LHCN-M2 (cell line): ENCODE measurements at regions not wholly inside any gene's neighbourhood (a gene's known extent, or its start where the extent isn't known, plus 50 kb on each side); places are given as distances from the start of the nearest gene placed in this dataset.
"Not testable (repeated sequence)": the region's sequence is repeated elsewhere in the genome, so short reads cannot be mapped to it uniquely, and the experiment has no call there.

Experiments
- DNase-seq: peaks from one replicate; pipeline ENCODE4 v3.0.0-alpha.2; 2012; ENCODE audit warnings: low read depth

DNA sequence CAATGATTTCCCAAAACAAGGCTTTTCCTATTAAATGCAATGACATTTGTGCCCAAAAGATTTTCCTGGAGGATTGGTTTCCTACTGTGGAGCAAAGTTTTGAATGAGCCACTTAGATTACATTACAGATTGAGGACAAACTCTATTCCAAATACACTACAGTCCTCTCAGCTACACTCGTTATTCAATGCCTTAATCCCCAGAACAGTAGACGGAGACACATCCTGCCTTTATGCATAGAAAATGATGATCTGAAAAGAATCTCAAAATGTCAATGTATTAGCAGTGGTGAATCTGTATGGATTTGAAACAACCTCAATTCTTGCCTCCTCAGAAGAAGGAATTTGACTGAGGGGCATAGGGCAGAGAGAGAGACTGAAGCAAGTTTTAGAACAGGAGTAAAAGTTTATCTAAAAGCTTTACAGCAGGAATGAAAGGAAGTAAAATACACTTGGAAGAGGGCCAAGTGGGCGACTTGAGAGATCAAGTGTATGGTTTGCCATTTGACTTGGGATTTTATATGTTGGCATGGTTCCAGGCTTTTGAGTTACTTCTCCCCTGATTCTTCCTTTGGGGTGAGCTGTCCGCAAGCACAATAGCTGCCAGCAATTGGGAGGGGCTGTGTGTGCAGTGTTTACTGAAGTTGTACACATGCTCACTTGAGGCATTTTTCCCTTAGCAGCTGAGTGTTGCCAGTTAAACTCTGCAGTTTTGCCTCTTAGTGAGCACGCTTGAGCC lies 891.9 kb upstream of the MBL2 start:
- no peak for DNase-seq

DNA sequence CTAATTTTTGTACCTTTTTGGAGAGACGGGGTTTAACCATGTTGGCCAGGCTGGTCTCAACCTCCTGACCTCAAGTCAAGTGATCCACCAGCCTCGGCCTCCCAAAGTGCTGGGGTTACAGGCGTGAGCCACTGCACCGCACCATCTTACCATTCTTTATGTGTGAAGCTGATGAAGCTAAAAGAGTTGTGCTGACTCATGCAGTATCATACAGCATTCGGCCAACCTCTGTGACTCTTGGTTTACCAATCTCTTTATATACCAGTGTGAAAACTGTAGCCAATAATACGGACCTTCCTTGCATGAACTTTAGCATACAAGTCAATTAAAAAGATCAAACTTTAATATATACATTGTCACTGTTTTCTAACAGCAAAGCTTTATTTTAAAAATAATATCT lies 878.2 kb upstream of the MBL2 start:
- no peak for DNase-seq

DNA sequence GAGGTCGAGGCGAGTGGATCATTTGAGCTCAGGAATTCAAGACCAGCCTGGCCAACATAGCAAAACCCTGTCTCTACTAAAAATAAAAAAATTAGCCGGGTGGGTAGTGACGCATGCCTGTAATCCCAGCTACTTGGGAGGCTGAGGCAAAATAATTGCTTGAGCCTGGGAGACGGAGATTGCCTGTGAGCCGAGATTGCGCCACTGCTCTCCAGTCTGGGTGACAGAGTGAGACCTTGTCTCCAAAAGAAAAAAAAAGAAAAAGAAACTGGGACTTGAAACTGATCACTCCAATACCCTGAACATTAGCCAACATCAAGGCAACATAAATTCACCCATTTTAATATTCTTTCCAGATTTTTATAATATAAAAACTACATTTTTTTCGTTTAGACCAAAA lies 874.6 kb upstream of the MBL2 start:
- not testable (repeated sequence) for DNase-seq

DNA sequence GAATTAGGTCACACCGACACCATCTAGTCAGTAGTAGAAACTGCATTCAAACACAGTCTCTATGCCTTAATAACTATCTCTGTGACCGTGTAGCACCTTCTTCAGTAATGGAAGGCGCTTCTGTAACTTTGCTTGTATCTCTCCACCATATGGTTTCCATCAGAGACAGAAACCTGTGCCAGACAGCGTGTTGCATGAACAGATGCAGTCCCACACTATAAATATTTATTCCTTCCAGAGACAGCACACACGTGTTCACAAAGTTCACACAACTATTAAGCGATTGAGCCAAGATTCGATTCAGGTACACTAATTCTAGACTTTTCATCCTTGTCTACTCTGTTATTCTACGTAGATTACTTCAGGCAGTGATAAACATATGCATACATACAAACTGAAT lies 873.9 kb upstream of the MBL2 start:
- no peak for DNase-seq

DNA sequence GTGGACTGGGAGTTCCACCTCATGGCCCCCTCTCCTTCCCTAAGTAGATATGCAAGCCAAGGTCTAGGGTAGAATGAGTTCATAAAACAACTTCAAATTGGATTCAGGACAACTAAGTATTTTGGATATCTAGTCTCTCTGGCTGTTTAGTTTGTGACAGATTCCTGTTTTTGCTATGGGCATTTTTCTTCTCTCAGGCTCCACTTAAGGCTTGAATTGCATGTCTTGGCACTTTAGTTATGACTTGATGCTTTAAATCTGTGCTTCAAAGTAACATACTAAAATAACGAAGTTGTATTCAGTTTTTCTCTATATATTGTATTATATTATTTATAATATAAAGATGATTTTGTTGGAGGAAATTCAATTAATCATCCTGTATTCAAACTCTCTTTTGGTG lies 873.4 kb upstream of the MBL2 start:
- DNase-seq = no peak

DNA sequence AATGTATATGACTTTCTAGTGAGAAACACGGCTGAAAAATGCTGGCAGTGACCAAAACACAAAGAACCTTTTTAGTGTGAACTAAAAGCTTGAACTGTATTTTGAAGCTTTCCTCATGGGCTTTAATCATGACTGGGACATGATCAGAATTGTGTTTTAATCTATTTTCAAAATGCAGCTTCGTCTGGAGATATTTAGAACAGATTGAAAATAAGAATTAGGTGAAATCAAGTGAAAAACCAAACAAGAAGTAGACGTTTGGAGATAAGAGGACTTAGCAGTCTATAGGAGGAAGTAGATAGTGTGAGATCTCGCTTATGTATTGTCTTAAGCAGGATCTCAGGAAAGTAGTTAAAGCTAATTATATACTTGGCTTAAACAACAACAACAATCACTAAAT lies 865.4 kb upstream of the MBL2 start:
- DNase-seq = no peak

DNA sequence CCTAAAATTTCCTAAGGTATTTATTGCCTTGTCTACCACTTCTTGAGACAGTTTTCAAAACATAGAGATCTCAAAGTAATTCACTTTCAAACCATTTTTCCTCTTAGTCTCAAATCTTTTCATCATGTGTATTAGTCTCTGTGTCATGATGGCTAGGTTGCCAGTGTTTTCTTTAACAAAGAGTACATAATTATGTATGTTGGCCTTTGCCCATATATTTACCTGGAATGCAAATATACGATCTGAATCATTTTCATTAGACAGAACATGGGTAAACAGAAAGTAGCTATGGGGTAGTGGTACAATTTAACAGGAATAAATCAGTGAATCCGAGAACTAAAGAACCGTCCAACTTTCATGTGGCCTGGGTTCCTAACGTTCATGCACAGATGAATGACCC lies 852.1 kb upstream of the MBL2 start:
- no peak for DNase-seq

DNA sequence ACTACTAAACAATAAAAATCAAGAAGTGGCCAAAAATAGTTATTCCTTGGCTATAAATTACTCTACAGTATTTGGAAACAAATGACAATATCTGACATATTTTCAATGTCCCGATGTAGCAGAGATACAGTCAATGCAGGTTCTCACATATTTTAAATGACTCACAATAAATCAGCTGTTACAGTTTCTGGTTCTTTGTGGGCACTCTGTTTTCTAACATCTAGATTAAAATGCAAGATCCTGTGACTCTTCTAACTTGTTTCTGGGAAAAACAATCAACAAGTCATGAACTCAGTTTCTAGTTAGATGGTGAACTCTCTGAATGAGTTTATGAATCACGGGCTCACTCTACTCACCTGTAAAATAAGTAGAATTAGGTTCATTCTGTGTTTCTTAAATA lies 849.6 kb upstream of the MBL2 start:
- DNase-seq = no peak

DNA sequence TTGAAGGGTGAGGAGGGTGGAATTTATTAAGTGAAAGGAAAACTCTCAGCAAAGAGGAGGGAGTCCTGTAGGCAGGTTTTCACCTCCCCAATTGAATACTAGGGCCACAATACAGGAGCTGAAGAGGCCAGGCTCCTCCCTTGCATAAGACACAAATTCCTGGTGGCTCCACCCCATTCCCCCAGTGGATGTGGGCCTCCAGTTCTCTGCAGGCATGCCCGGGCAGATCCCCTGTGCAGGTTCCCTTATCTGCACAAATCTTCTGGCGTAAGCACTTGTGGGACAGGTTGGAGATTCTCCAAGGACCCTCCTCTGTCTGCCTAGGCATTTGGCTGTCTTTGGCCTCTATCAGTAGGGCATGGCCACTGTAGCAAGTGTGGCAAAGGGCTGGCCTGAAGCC lies 847.1 kb upstream of the MBL2 start:
- DNase-seq = no peak

DNA sequence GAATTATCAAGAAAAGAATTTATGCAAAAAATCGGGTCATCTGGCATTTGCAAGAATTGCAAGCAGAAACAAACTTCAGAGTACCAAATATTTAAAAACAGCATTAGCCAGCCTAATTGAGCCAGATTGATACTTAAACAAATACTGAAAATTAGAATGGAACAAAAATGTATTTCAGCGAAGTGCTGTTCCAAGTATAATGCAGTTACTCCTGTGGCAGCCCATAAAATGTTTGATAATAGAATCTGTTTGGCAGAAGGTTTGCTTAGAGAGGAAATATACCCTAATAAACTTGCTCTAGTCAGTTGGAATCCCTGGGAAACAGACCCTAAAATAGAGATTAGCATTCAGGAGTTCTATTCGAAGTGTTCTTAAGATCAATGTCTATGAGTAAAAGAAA lies 835.1 kb upstream of the MBL2 start:
- DNase-seq = no peak

DNA sequence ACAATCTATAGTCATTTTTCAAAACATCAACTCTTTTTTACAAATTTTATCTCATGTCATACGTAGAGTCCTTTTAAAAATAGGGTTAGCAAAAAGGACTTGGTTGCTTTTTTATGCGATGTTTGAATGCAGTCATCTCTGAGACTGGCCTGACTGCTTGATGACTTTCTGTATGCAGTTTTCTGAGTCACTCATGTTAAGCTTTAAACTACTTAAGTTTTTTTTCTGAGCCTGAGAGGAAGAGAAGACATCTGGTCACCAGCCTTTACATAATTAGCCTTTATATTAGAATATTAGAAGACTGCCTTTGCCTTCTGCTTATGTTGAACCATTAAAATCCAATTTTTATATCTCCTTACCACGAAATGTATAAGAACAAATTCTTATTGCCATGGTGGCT lies 834.4 kb upstream of the MBL2 start:
- DNase-seq = no peak

DNA sequence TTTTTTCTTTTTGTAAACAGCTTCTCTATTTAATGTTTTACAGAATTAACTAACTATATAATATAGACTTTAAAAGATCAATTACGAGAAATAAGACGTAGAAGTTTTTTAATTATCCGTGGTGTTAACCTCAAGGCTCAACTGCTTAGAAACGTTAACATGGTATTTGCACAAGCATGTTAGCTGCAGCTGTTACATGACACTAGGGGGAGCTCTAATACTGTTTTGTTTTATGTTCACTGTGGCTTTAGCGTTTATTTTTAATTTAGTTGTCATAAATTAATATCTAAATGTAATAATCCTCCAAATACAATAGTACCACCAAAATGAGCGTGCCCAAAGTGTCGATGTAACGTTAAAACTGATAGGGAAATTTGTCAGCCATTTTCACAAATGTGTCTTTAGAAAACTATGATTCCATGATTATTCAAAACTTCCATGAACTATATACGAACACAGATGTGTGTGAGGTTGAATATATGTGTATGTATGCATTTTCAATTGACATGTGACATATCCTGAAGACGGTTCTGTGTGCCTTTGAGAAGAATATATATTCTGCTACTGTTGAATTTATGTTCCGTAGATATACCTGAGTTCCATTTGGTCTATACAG lies 828.8 kb upstream of the MBL2 start:
- peak; percentile 14 for DNase-seq

DNA sequence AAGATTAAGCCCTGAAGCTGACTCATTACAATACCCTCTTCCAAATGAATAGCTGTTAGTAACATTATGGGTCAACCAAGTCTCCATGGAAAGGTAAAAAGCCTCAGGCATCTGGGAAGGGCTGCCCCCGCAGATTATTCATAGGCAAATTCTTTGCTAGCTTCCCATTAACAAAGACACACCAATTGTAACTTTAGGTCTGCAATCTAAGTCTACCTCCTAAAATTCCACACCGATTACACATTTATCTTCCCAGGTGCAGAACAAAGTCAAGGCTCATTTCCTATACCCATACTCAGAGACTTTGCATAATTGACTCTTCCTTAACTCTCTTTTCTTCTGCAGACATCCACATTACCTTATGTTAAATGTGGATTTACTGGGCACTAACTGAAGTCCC lies 826.3 kb upstream of the MBL2 start:
- DNase-seq = no peak

DNA sequence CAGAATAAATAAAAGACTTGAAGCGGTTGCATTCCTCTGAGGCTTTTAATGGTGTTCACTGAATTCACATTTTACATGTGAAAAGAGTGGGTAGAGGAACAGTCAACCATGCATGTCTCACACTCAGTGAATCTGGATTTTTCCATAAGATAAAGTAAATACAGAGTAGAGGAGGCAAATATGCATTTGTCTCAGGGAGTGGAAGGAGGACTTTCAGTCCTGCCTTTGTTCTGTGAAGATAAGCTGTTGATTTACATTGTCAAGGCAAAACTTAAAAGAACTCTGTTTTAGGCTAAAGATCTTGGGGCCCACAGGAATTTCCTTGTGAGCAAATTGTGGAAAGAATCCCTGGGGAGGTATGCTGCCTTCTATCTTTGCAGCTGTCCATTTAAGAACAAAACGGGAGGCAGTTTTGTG lies 825.3 kb upstream of the MBL2 start:
- DNase-seq = no peak

DNA sequence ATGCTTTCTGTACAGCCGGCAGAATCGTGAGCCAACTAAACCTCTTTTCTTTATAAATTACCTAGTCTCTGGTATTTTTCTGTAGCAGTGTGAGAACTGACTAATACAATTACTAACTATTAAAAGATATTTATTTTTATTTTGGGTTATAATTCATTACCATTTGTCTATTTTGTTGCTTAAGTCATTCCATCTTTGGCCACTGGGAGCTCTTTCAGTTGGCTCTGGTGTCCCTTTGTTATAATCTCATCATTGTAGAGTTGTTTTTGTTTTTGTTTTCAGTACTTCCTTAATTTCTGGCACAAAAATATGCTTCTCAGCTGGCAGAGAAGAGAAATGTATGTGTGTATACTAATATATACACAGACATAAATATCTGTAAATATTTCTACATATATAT lies 807.9 kb upstream of the MBL2 start:
- no peak for DNase-seq

DNA sequence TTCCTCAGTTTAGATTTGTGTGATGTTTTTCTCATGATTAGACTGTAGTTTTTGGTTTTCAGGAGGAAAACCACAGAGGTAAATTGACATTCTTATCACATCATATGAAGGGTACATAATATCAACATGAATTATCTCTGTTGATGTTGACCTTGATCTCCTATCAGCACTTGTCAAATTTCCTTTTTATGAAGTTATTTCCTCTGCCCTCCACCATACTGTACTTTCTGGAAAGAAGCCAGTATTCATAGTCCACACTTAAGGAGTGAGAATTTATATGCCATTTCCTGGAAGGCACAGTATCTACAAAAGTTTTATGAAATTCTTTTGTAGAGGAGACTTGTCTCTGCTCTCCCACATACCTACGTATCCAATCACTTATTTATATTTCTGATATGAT lies 807.2 kb upstream of the MBL2 start:
- no peak for DNase-seq

DNA sequence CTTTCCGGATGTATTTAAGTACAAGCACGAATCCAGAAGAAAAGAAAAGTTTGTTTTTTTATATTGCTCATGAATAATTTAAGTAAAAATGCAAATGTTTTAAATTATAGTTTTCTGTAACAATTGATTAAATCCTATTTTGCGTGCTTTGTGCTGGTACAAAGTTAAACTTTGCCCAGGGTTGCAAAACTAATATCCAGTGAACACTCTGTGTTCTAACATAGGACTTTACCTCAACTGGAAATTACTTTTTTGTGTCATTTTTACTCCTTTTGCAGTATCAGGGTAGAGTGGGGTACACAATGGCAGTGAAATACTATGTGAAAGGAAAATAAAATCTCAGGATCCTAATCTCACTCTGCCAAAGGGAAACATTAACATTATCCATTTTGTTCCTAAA lies 801.4 kb upstream of the MBL2 start:
- DNase-seq = no peak

DNA sequence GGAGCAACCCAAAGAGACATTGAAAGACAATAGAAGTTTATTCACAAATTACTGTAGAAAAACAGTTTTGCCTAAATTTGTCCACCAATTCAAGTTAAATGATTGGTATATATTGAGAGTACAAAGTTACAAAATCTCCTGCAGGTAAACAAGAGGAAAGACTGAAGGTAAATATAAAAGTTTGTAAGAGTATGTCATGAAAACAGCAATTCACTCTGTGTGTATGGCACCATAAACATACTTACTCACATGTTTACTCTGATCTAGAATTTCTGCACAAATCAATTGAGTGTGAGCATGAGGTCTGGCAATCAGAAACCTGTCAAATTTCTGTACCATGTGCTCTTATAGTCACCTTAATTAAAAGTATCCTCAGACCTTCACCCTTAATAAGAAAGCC lies 800.9 kb upstream of the MBL2 start:
- DNase-seq = no peak

DNA sequence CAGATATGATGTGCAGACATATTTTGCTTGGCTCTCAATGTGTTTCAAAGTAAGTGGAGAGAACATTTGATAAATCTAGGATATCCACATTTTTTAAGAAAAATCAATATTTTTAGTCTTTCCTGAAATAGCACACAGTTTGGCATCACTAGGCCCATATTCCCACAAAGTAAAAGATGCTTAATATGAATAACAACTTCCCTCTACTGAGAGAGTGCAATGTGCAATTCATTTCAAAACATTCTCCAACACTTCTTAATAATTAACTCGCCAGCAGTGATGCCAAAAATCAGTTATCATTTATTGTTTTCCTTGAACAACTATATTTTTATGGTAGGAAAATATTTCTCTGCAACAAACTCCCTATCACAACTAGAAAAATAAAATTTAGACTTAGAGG lies 800.2 kb upstream of the MBL2 start:
- no peak for DNase-seq

DNA sequence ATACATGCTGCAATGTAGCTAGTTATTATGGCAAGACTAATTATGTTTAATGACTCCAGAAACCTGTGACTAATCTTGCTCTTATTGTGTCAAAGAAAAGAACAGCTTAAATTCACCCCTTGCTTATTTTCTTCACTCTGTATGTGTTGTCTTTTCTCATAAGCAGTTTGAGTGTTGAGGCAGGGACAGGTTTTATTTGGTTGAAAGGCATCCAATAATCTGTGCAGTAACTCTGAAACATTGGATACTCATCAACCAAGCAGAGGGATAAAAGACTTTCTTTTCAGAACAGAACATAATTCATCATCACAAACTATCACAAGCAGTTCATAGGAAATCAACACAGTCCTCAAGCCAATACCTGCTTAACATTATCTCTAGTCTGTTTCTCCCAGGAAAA lies 797.6 kb upstream of the MBL2 start:
- DNase-seq = no peak

DNA sequence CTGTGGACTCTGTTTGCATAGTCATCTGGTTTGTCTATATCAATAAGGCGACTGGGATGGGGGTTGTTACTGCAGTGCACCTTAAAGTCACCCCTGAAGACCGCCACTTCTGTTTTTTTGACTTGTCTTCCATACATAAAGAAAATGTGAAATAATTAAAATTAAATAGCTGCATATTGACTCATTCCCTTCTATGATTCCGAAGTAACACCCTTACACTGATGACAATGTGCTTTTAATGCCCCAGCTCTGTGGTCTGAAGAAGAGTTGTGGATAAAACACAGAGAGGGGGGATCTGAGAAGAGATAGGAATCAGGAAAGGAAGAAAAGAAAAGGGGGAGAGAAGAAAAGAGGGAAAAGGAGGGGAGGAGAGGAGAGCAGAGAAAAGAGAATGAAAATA lies 796.9 kb upstream of the MBL2 start:
- DNase-seq = no peak

DNA sequence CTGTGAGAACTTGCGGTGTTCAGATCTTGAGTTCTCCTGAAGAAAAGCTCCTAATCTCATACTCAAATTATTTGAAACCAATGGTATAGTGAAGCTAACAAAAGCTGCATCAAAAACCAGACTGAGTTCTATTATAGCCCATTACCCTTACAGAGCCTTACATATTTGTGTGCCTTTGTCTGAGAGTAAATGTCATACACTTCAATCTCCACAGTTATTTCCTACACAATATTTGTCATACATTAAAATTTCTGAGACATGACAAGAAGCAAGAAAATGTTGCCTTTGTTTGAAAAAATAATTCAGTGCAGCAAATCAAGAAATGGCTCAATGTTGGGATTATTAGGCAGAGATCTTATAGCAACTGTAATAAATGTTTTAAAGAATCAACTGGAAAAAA lies 776.1 kb upstream of the MBL2 start:
- DNase-seq = no peak

DNA sequence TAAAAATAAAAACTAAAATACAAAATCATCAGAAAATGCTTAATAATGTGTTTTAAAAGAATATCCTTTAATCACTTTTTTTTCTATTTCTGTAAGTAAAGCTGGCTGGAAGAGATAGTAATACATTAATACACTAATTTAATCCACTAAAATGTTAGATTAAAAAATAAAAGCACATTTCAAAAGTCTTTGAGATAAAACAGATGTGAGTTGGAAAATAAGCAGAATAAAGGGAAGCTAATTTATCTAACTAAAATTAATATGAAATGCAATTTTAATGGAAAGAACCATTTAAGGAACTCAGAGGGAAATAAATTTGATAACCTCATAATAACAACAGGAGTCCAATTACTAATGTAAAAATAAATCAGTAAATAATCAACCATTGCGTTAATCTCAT lies 774.8 kb upstream of the MBL2 start:
- DNase-seq = no peak

DNA sequence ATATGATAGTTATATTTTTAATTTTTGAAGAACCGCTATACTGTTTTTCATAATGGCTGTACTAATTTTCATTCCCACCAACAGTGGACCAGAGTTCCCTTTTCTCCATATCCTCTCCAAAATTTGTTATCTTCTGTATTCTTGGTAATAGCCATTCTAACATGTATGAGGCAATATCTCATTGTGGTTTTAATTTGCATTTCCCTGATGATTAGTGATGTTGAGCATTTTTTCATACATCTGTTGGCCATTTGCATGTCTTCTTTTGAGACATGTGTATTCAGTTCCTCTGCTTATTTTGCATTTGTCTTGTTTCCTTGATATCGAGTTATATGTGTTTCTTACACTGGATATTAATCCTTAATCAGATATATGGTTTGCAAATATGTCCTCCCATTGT lies 770.8 kb upstream of the MBL2 start:
- no peak for DNase-seq
